ENCODE measurements at regions not wholly inside any gene's neighbourhood (a gene's known extent, or its start where the extent isn't known, plus 50 kb on each side); places are given as distances from the start of the nearest gene placed in this dataset.

GRCh38 chr3:159840703-159841299 lies 147.8 kb upstream of the IL12A start:
- TF ChIP-seq, protein P1, sequence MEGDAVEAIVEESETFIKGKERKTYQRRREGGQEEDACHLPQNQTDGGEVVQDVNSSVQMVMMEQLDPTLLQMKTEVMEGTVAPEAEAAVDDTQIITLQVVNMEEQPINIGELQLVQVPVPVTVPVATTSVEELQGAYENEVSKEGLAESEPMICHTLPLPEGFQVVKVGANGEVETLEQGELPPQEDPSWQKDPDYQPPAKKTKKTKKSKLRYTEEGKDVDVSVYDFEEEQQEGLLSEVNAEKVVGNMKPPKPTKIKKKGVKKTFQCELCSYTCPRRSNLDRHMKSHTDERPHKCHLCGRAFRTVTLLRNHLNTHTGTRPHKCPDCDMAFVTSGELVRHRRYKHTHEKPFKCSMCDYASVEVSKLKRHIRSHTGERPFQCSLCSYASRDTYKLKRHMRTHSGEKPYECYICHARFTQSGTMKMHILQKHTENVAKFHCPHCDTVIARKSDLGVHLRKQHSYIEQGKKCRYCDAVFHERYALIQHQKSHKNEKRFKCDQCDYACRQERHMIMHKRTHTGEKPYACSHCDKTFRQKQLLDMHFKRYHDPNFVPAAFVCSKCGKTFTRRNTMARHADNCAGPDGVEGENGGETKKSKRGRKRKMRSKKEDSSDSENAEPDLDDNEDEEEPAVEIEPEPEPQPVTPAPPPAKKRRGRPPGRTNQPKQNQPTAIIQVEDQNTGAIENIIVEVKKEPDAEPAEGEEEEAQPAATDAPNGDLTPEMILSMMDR (IDR thresholded peaks at IDR 0.05; ENCODE audit: low read depth, low read length, poor library complexity, severe bottlenecking) = no peak
- TF ChIP-seq EZH2phosphoT487 (IDR thresholded peaks at IDR 0.05; ENCODE audit: borderline replicate concordance, low read length) = no peak

Measured in DOHH2 (cell line).